ENCODE measurements at regions not wholly inside any gene's neighbourhood (a gene's known extent, or its start where the extent isn't known, plus 50 kb on each side); places are given as distances from the start of the nearest gene placed in this dataset.
"Not testable (repeated sequence)": the region's sequence is repeated elsewhere in the genome, so short reads cannot be mapped to it uniquely, and the experiment has no call there.

GRCh38 chr20:30895354-30895711, 362.1 kb upstream of the DEFB115 start:
- TF ChIP-seq CTCF (conservative IDR thresholded peaks at IDR 0.05; ENCODE audit: low read depth, low read length); EZH2 (IDR thresholded peaks at IDR 0.05; ENCODE audit: borderline replicate concordance, low read depth, low read length, poor library complexity, severe bottlenecking): not testable (repeated sequence)

All from A673 (cell line).